ENCODE measurements at regions not wholly inside any gene's neighbourhood (a gene's known extent, or its start where the extent isn't known, plus 50 kb on each side); places are given as distances from the start of the nearest gene placed in this dataset.

DNA sequence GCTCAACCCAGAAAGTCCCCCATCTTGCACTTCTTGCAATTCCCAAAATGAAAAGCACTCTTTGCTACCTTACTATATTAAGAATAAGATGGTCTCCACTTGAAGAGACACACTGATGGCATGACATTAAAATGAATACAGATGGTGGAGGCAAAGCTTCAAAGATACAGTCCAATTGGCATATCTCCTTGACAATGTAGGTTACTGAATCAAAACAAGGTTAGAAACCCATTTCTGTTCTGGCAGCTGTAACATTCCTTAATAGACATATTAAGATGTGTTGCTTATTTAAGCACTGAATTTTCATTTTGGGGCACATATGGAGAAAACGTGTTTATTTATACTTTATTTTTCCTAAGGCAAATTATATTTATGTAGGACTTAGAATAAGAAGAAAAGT, 1262.8 kb upstream of the CDH8 start:
- DNase-seq: no peak

- DNase-seq: no peak
These were observed 1255.8 kb upstream of the CDH8 start for GRCh38 chr16:63292036-63292435.

- no peak for DNase-seq
These were observed 1253.7 kb upstream of the CDH8 start for GRCh38 chr16:63289834-63290460.

- DNase-seq: no peak
These were observed 1251.2 kb upstream of the CDH8 start for GRCh38 chr16:63287401-63287800.

DNA sequence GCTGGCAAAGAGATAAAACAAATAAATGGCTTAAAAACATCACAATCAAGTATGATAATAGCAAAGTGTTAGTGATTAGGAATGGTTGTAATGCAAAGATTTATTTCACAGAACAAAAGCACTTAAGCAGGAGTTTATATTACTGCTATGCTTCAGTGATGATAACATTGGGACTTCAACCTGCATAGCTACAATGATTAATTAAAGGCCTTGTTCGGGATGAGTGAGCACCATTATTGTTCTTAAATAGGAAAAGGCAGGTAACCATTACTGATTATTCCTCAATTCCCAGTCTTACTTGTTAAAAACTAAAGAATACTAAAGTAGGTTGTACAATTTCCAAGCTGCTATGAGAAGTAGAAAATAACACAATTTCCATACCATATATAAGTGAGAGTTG, 1247.5 kb upstream of the CDH8 start:
- no peak for DNase-seq

DNA sequence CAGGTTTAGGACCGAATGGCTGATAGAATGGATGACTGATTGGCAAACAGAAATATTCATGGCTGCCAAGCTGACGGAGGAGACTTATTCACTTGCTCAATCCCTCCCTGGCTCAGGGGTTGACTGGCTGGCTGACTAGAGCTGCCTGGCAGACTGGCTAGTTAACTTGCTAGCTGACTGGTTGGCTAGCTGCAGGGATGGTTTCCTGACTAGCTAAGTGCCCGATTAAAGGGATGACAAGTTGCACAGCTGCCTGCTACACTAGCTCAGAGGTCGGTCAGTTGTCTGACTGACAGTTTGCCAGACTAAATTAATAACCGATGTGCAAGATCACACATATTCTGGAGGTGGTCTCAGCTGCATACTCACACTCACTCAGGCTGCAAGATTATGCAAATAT, 1208.4 kb upstream of the CDH8 start:
- no peak for DNase-seq

DNA sequence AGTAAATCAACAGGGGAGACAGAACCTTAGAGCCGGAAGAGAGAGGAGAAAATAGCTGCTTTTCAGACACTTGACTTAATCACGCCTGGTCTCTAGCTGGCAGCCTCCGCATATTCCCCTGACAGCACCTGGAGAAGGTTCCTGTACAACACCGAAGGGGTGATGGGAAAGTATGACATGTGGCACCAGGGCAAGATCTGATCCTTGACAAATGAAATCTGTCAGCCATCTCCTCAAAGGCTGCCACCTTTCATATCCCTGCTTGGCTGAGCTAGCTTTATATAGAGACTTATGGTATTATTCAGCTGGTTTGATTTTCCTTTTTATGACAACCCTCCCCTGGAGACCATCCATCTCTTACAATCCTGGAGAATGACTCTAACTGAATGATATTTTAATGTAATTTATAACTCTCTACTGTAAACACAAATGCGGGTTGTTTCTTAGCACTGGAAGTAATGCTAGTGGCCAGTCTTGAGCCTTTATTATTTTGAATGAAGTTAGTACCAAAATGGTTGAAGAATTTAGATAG, 1205.3 kb upstream of the CDH8 start:
- DNase-seq: no peak

GRCh38 chr16:63239065-63239570, 1202.9 kb upstream of the CDH8 start:
- DNase-seq: no peak

- no peak for DNase-seq
These were observed 1194.3 kb upstream of the CDH8 start for GRCh38 chr16:63230421-63231040.

DNA sequence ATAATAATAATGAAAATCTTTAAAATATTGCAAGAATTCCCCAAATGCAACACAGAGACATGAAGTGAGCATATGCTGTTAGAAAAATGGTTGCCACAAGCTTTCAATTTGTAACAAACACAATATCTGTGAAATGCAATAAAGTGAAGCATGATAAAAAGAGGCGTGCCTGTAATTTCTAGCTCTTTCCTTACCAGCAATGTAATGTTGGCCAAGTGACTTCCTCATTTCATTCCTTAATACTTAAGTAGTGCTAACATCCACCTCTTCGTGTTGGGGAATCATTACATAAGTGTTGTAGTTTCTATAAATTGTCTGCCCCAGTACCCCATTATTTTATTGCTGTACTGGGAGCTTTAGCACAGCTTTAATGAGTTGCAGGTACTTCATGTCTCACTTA, 1192.0 kb upstream of the CDH8 start:
- no peak for DNase-seq

DNA sequence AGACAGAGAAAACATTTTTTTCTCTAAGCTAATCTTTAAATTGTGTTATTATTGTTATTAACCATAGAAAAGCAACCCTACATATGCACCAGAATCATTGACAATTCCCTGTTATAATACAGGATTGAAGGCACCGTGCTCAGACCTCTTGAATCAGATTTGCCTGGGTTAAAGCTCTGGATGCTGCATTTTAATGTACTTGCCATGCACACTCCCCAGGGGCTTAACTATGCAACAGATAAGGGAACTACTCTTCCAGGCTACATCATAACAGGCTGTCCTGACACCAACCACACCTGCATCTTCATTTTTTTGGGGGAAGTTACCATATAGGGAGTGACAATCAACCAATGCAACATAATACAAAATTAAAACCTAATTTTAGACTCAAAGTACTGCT, 1187.6 kb upstream of the CDH8 start:
- DNase-seq: no peak

DNA sequence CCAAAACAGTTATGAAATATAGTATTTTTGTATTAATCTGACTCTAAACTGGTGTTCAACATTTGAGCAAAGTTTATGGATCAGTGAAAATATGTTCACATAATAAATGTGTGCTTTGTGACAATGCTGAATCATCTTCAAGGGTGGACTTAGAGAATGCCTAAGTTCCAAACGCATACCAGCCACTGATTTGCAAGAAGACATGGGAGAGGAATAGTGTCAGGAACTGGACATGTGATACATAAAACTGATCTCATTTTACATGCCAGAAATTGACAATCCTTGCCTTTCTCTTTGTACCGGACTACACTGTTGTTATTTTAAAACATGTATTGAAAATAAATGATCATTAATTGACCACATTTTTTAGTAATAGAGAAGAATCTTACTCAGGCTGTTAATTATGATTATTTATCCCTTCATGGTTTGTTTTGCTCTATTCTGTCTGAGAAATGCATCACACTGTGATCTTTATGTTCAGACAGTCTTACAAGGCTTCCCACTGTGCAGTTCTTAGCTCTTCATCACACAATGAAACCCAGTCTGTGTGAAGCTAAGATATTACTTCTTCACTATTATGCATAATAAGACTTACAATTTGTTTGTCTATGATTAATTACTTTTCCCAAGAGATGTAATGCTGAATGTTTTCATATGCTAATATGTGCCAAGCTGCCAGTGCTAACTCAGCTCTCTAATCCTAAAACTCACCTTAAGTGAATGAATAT, 1180.6 kb upstream of the CDH8 start:
- DNase-seq: no peak

GRCh38 chr16:63201851-63202250, 1165.6 kb upstream of the CDH8 start:
- DNase-seq: no peak

GRCh38 chr16:63200940-63201339, 1164.7 kb upstream of the CDH8 start:
- DNase-seq: no peak

DNA sequence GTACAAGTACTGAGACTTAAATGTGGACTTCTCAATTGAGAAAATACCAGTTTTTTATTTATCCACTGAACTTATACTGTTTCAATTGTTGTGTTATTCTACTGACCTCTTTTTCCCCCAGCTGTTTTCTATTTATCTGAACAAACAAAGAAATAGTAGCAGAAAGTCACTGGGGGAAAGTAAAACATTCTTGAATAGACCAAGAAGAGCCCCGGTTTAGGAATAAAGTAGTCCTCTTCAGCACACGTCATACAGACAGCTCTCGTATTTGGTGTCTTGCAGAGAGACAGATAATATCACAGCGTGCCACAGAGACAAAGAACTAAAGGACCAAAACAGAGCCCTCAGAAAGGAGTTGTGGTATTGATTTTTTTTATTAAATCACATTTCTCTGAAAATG, 1159.1 kb upstream of the CDH8 start:
- no peak for DNase-seq

- no peak for DNase-seq
These were observed 1156.7 kb upstream of the CDH8 start for GRCh38 chr16:63192980-63193379.

- DNase-seq: no peak
These were observed 1152.0 kb upstream of the CDH8 start for GRCh38 chr16:63188086-63188771.

GRCh38 chr16:63187638-63188037, 1151.4 kb upstream of the CDH8 start:
- no peak for DNase-seq

DNA sequence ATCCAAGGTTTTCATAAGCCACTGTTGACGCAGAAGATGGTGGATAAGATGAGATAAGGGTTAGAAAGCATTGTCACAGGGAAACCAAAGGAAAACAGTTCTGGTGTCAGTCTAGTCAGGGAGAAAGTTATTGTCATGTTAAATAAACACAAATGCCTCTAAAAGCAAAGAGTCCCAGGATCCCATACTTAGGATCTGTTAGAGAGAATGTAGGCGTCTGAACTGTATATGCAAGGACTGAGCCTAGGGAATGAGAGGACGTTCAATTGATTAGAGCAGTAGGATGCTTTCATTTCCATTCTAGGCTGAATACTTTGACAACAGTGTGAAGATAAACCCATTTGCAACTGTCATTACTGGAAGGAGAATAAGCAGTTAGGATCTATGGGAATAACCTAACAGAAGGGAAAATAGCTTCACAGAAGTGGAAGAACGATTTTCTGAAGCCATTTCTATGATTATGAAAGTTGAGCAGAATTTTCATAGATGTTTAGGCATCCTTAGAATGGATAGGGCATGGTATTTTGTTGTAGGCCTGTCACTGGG, 1149.1 kb upstream of the CDH8 start:
- no peak for DNase-seq

- no peak for DNase-seq
These were observed 1147.5 kb upstream of the CDH8 start for GRCh38 chr16:63183743-63184142.

DNA sequence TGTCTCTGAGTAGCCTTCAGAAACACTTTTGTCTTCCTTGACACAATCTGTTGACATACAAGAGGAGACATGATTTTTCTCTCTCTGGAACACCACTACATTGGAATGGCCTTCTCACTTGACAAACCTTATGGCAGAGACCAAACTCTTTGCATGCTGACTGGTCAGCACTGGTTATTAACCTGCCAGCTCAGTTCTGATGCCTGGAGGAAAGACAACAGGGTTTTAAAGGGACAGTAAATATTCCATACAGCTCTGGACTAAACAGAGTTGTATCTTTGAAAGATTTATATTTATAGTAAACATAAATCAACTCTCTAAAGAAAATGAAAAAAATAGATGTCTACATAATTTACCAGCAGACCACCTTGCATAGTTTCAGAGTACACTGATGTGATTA, 1139.1 kb upstream of the CDH8 start:
- DNase-seq: no peak

DNA sequence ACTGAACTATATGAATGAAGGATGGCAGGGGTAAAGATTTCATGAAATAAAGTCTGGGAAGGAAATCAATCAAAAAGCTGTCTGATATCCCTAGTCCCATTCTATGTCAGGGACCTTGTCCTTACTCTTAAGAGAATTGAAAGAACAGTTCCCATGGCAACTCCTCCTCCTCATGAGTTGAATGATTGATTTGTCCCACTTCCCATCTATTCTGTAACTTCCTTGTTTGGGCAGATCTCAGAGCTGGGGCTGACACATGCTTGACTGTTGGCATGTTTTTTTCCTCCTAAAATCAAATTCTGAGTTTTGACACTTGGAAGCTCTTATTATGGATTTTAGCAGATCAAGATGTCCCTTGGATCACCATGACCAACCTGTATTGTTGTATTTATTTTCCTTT, 1138.6 kb upstream of the CDH8 start:
- DNase-seq: no peak

GRCh38 chr16:63171545-63171944, 1135.3 kb upstream of the CDH8 start:
- DNase-seq: no peak

All from activated naive CD4-positive, alpha-beta T cell treated with Interleukin-2 at 50 U/mL for 16 hours (primary cell).